ENCODE measurements at regions not wholly inside any gene's neighbourhood (a gene's known extent, or its start where the extent isn't known, plus 50 kb on each side); places are given as distances from the start of the nearest gene placed in this dataset.
A peak's percentile ranks its signal among the peaks of the same experiment; 100 is the strongest.

- Histone ChIP-seq H3K27me3 (no peaks in the 10 kb centered on the region), H3K9me3 (no peaks in the 10 kb centered on the region), H3K4me3 (no peak overlapping the region), H3K36me3 (no peaks in the 10 kb centered on the region), H3K27ac (no peak overlapping the region), H3K4me1 (peaks cover 0 to 52% (median 0%) of the 10 kb centered on the region in 4 donors)
- TF ChIP-seq CTCF (IDR thresholded peaks at IDR 0.05): no peak
- peak in 1 of 2 donors; percentile 22 for TF ChIP-seq EP300 (IDR thresholded peaks at IDR 0.05)
- no peak for DNase-seq (ENCODE audit: low spot score in 2 of 2)
- 48 to 59% methylated on average over 11 of the region's 11 CpGs for WGBS, 2 donors
Observed at GRCh38 chr2:71948781-71949536, 198.7 kb downstream of the CYP26B1 start.

- Histone ChIP-seq H3K27me3 (no peaks in the 10 kb centered on the region), H3K27ac (no peak overlapping the region), H3K4me1 (peaks cover 0 to 61% (median 0%) of the 10 kb centered on the region in 4 donors), H3K9me3 (no peaks in the 10 kb centered on the region), H3K4me3 (no peak overlapping the region), H3K36me3 (no peaks in the 10 kb centered on the region)
- WGBS, 2 donors: 97% methylated on average over 5 of the region's 5 CpGs
- TF ChIP-seq POLR2A (IDR thresholded peaks at IDR 0.05): no peak
- TF ChIP-seq CTCF (IDR thresholded peaks at IDR 0.05): no peak
- TF ChIP-seq EP300 (IDR thresholded peaks at IDR 0.05): no peak
- no peak for DNase-seq (ENCODE audit: low spot score in 2 of 2)
Observed at GRCh38 chr2:71947809-71948208, 199.9 kb downstream of the CYP26B1 start.

- no peak for DNase-seq (ENCODE audit: low spot score in 2 of 2)
- H3K9me3 ChIP-seq: no peaks in the 10 kb centered on the region
Observed at GRCh38 chr2:71945603-71945959, 202.1 kb downstream of the CYP26B1 start.

GRCh38 chr2:71944806-71945602, 202.7 kb downstream of the CYP26B1 start:
- Histone ChIP-seq H3K4me1 (peaks cover 0 to 60% (median under 1%) of the 10 kb centered on the region in 4 donors), H3K36me3 (no peaks in the 10 kb centered on the region), H3K4me3 (no peak overlapping the region), H3K9me3 (no peaks in the 10 kb centered on the region), H3K27me3 (no peaks in the 10 kb centered on the region), H3K27ac (peak overlapping the region in 1 of 4 donors; percentile 8)
- TF ChIP-seq POLR2A (IDR thresholded peaks at IDR 0.05) (no peak), EP300 (IDR thresholded peaks at IDR 0.05) (peak in 1 of 2 donors; percentile 48)
- DNase-seq (ENCODE audit: low spot score in 2 of 2): no peak
- 59 to 60% methylated on average over 13 of the region's 13 CpGs for WGBS, 2 donors

More at GRCh38 chr2:71945603-71945959, 202.1 kb downstream of the CYP26B1 start:
- no peaks in the 10 kb centered on the region for H3K36me3 ChIP-seq
- no peak overlapping the region for H3K4me3 ChIP-seq
- WGBS, 2 donors: 63 to 77% methylated on average over 8 of the region's 8 CpGs
- H3K27me3 ChIP-seq: no peaks in the 10 kb centered on the region
- TF ChIP-seq EP300 (IDR thresholded peaks at IDR 0.05) (peak in 1 of 2 donors; percentile 4), POLR2A (IDR thresholded peaks at IDR 0.05) (no peak)
- H3K27ac ChIP-seq: peak overlapping the region in 1 of 4 donors; percentile 8
- peaks cover 0 to 60% (median 0%) of the 10 kb centered on the region in 4 donors for H3K4me1 ChIP-seq

- Histone ChIP-seq H3K4me1 (peaks cover 0 to 60% (median 2%) of the 10 kb centered on the region in 4 donors), H3K27me3 (no peaks in the 10 kb centered on the region), H3K27ac (no peak overlapping the region), H3K4me3 (no peak overlapping the region), H3K9me3 (no peaks in the 10 kb centered on the region), H3K36me3 (no peaks in the 10 kb centered on the region)
- no peak for DNase-seq (ENCODE audit: low spot score in 2 of 2)
- TF ChIP-seq EP300 (IDR thresholded peaks at IDR 0.05) (no peak), CTCF (IDR thresholded peaks at IDR 0.05) (no peak)
- WGBS, 2 donors: 79 to 86% methylated on average over 8 of the region's 8 CpGs
Observed at GRCh38 chr2:71944183-71944550, 203.5 kb downstream of the CYP26B1 start.

Measured in tibial nerve (tissue), 4 donors.